GM21360 (cell line): ENCODE measurements at regions not wholly inside any gene's neighbourhood (a gene's known extent, or its start where the extent isn't known, plus 50 kb on each side); places are given as distances from the start of the nearest gene placed in this dataset.

Experiments
- ATAC-seq: cut with Tn5 transposase; IDR thresholded peaks from one replicate; pipeline ENCODE4 v1.9.1; 2021; ENCODE audit warnings: mild to moderate bottlenecking, moderate library complexity; ENCODE audit not compliant: unreplicated experiment

- no peak for ATAC-seq
These were observed 84.4 kb downstream of the NR2F2 start for GRCh38 chr15:96414875-96415274.

GRCh38 chr15:96415513-96416217, 85.2 kb downstream of the NR2F2 start:
- ATAC-seq: no peak

GRCh38 chr15:96416218-96416933, 85.9 kb downstream of the NR2F2 start:
- no peak for ATAC-seq

- ATAC-seq: no peak
These were observed 86.6 kb downstream of the NR2F2 start for GRCh38 chr15:96416934-96417759.

DNA sequence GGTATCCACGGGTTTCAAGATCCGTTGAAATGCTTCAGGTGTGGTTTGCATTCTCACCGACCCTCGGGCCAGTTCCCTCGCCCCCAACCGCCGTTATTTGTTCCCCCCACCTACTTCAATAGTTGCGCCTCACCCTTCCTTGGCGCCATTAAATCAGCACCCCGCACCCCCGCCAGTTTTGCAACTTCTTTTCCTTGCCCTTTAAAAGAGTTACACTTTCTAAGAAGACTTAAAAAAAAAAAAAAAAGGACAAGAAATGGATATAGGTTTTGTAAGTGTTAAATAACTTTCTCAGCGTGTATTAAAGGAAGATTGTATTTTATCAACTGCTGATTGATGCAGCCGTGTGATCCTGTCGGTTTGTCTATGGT, 87.2 kb downstream of the NR2F2 start:
- no peak for ATAC-seq

DNA sequence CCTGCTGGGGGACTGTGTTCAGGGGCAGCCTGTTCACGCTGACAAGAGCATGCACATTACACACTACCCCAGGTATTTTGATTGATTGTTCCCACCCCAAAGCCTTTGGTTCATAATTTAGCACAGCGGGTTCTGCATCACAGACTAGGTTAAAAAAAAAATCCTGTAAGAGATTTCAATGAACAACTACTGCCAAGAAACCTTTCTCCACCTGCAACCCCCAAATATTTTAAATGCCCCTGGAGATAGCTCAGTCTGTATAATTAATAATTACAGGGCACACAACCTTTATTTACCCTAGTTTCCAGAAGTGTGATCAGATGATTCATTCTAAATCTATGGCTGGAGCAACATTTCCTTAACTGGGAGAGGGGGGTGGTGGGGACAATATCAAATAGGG, 87.6 kb downstream of the NR2F2 start:
- ATAC-seq: no peak

GRCh38 chr15:96421178-96421601, 90.7 kb downstream of the NR2F2 start:
- no peak for ATAC-seq

DNA sequence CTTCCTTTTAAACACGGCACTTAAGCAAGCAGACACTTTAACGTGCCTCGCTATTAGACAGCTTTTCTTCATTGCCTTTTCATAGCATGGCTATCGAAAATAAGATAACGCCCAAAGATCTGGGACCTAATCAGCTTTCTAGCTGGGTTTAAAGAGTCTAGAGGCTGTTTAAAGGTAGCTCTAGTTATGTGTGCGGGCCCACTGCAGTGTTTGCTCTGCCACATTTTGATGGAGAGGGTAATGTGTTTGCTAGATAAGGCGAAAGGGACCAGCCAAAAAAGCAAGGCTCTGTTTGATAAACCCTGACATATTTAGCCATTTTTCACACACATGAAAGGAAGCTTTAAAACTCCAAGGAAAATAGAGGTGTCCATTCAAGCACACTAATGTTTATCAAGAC, 91.6 kb downstream of the NR2F2 start:
- ATAC-seq: no peak

DNA sequence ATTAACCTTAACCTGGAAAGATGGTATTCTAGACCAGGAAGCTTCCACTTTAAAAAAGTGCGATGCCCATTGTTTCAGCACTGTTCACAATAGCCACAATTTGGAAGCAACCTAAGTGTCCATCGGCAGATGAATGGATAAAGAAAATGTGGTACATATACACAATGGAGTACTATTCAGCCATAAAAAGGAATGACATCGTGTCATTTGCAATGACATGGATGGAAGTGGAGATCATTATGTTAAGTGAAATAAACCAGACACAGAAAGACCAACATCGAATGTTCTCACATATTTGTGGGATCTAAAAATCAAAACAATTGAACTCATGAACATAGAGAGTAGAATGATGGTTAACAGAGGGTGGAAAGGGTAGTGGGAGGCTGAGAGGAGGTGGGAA, 94.2 kb downstream of the NR2F2 start:
- no peak for ATAC-seq

DNA sequence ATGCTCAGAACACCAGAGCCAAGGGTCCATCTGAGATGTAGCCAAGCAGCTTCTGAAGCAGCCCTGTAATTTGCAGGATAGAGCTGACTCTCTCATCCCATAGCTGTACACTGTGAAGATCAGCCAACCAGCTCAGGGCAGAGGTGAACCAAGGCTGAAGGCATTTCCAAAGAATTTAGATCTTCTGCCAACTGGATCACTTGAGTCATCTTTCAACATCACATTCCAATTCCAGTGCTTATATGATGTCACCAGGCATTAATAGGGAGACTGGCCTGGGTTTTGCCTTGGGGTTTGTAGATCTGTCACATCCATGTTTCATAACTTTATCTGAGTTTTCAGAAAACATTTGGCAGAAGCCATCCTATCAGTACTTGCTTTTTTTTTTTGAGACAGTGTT, 98.2 kb downstream of the NR2F2 start:
- ATAC-seq: no peak

- ATAC-seq: no peak
These were observed 101.3 kb downstream of the NR2F2 start for GRCh38 chr15:96431786-96432185.

GRCh38 chr15:96435022-96435421, 104.5 kb downstream of the NR2F2 start:
- no peak for ATAC-seq

DNA sequence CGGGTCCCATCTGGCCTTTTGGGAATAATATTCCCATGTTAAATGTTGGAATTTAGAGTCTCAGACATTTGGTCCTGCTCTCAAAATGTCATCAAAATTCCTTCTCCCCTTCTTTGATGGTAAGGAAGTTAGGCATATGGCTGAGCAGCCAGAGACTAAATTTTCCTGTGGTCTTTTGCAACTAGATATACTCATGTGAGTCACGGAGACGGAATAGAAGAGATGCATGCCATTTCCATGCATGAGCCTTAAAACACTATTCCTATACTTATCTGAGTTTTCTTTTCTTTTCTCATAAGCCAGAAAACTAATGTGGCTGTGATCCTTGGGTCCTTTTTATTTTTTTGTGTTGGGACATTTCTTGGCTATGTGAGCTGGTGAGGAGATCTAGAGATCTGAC, 105.3 kb downstream of the NR2F2 start:
- ATAC-seq: no peak

- no peak for ATAC-seq
These were observed 110.5 kb downstream of the NR2F2 start for GRCh38 chr15:96440978-96441377.

DNA sequence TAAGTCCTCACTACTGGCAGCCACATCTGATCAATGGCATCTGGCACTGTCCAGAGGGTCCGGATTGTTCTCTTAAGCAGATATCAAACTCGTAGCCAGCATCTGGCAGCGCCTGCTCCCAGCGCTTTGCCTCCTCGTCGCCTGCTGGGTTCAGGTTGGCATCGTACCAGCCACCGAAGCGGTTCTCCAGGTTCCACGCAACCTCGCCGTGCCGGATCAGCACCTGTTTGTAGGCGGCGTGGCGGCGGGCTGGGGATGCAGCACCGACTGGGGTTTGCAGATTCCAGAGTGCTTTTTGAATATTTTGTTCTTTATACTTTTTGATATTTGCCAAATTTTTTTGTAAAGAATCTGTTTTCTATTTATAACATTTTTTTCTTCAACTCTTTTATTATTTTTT, 111.6 kb downstream of the NR2F2 start:
- no peak for ATAC-seq

DNA sequence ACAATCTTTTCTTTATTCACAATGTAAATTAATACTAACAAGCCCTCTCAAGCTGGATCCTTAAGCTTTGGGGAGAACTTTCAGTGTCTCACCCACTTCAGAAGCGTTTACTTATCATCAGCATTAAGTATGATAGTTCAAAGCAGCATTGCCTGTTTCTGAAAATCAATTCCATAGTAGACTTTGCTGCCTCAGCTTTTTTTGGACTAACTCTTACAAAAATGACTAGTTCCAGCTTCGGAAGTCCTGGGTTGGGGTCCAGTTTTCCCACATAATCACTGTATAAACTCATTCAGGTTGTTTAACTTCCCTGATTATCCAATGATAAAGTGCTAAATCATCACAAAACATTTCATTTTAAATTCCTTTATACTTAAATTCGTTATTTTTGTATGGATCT, 114.4 kb downstream of the NR2F2 start:
- no peak for ATAC-seq

- no peak for ATAC-seq
These were observed 118.4 kb downstream of the NR2F2 start for GRCh38 chr15:96448923-96449322.

- no peak for ATAC-seq
These were observed 127.3 kb downstream of the NR2F2 start for GRCh38 chr15:96457841-96458240.

DNA sequence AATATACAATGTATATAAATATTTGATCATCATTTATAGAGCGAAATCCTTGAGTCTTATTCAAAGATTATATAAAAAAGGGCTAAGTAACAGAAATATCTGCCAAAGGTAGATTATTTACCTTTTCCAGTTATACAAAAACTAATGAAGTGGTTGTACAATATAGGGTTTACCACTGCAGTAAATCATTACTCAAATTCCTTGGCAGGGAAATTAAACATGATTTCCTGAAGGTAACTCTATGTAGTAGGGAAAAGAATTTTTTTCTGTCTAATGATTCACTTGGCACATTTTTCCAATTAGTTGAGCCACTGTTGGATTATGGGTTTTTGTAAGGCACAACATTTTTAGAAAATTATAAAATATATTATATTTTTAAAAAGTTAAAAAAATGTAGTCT, 129.6 kb downstream of the NR2F2 start:
- no peak for ATAC-seq

DNA sequence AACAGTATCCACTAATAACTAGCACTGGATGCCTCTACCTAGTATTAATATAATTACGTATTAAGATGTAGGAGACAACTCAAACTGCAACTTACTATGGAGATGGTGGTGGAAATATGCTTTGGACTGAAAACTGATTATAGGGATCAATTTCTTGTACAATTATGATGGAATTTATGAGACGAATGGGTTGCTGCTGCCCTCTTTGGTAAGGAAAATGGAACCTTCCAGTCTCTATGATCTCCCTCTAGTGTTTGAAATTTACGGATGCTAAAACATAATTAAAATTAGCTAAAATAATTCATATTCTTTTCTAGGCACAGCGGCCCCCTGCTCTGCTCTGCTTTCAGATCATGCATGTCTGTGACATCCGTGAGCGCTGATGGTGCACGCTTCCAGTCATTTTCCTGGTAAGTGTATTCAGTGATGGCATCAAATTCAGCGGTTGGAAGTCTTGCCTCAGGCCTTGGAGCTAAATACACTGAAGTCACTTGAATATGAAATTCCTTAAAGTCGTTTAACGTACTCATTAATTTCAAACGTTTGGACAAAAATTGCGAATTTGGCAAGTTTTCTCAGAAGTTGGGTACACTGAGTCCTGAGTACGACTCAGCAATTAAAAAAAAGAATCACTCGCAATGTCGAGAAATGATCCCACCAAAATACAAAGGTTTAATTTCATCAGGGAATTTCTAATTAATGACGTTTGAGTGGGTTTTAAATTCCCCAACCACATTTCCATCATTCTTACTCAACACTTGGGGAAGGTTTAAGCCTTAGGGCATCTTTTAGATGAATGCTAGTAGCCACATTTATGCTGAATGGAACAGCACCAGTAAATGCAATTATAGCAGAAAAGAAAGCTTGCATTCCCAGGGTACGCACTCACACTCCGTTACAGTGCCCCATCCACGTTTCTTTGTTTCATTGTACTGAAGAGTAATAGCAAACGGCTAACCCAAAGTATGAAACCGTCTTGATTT, 132.6 kb downstream of the NR2F2 start:
- ATAC-seq: no peak
